Parathyroid adenoma (tissue), 2 donors: ENCODE measurements at regions not wholly inside any gene's neighbourhood (a gene's known extent, or its start where the extent isn't known, plus 50 kb on each side); places are given as distances from the start of the nearest gene placed in this dataset.

Experiments used
- H2AFZ ChIP-seq: fragments of 300-600 bp; sonication (generic); one replicate; pipeline ENCODE4 v1.7.0; 2017; ENCODE audit warnings: antibody characterized with exemption, mild to moderate bottlenecking
- H3K27ac ChIP-seq: fragments of 300-600 bp; sonication (generic); one replicate; pipeline ENCODE4 v1.7.0; 2017
- H3K27me3 ChIP-seq: fragments of 300-600 bp; sonication (generic); one replicate; pipeline ENCODE4 v1.7.0; 2017; ENCODE audit warnings: low read length; ENCODE audit not compliant: control insufficient read depth, insufficient read depth
- H3K36me3 ChIP-seq: fragments of 300-600 bp; sonication (generic); one replicate; pipeline ENCODE4 v1.7.0; 2017; ENCODE audit warnings: low read length; ENCODE audit not compliant: control insufficient read depth, insufficient read depth
- H3K4me1 ChIP-seq: fragments of 300-600 bp; sonication (generic); one replicate; pipeline ENCODE4 v1.7.0; 2017; ENCODE audit warnings: control low read depth
- H3K4me2 ChIP-seq: fragments of 300-600 bp; sonication (generic); one replicate; pipeline ENCODE4 v1.7.0; 2017; ENCODE audit warnings: low read length
- H3K4me3 ChIP-seq: fragments of 300-600 bp; sonication (generic); one replicate; pipeline ENCODE4 v1.7.0; 2017; ENCODE audit warnings: low read depth, low read length
- H3K79me2 ChIP-seq: fragments of 300-600 bp; sonication (generic); one replicate; pipeline ENCODE4 v1.7.0; 2017; ENCODE audit warnings: control low read depth
- H3K9ac ChIP-seq: fragments of 300-600 bp; sonication (generic); one replicate; pipeline ENCODE4 v1.7.0; 2017; ENCODE audit warnings: mild to moderate bottlenecking
- H3K9me3 ChIP-seq: fragments of 300-600 bp; sonication (generic); one replicate; pipeline ENCODE4 v1.7.0; 2017; ENCODE audit warnings: low read length; ENCODE audit not compliant: control insufficient read depth
- TF ChIP-seq, protein P1 (sequence below): fragments of 300-600 bp; sonication (generic); IDR thresholded peaks from one replicate; pipeline ENCODE4 v1.7.0; 2017; ENCODE audit warnings: antibody characterized with exemption, mild to moderate bottlenecking
- donor health status: primary hyperparathyroidism.

DNA sequence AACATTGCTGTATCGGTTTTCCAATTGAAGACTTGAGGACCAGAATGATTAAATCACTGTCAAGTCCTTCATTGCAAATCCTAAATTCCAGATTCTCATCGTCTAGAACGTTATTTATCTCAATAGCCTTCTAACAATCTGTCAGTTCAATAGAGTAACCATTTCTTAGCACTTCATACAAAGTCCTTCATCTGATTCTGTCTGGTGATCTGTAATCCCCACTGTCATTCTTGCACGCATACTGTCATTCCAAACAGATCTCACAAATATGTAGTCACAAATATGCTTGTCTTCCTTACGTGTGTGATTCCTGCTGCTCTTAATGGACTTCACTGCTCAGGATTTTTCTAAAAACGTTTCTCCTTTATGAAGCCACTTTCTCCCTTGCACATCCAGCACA, 1197.5 kb downstream of the EFNB2 start:
- H3K27ac ChIP-seq = no peak overlapping the region
- H3K36me3 ChIP-seq = no peaks in the 10 kb centered on the region
- H3K9ac ChIP-seq = no peak overlapping the region
- H3K27me3 ChIP-seq = no peaks in the 10 kb centered on the region
- TF ChIP-seq, protein P1, sequence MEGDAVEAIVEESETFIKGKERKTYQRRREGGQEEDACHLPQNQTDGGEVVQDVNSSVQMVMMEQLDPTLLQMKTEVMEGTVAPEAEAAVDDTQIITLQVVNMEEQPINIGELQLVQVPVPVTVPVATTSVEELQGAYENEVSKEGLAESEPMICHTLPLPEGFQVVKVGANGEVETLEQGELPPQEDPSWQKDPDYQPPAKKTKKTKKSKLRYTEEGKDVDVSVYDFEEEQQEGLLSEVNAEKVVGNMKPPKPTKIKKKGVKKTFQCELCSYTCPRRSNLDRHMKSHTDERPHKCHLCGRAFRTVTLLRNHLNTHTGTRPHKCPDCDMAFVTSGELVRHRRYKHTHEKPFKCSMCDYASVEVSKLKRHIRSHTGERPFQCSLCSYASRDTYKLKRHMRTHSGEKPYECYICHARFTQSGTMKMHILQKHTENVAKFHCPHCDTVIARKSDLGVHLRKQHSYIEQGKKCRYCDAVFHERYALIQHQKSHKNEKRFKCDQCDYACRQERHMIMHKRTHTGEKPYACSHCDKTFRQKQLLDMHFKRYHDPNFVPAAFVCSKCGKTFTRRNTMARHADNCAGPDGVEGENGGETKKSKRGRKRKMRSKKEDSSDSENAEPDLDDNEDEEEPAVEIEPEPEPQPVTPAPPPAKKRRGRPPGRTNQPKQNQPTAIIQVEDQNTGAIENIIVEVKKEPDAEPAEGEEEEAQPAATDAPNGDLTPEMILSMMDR = no peak
- H3K4me3 ChIP-seq = no peak overlapping the region
- H3K79me2 ChIP-seq = no peaks in the 10 kb centered on the region
- no peak overlapping the region for H3K4me2 ChIP-seq
- H3K9me3 ChIP-seq = no peaks in the 10 kb centered on the region
- no peaks in the 10 kb centered on the region for H3K4me1 ChIP-seq
- H2AFZ ChIP-seq = no peak overlapping the region

DNA sequence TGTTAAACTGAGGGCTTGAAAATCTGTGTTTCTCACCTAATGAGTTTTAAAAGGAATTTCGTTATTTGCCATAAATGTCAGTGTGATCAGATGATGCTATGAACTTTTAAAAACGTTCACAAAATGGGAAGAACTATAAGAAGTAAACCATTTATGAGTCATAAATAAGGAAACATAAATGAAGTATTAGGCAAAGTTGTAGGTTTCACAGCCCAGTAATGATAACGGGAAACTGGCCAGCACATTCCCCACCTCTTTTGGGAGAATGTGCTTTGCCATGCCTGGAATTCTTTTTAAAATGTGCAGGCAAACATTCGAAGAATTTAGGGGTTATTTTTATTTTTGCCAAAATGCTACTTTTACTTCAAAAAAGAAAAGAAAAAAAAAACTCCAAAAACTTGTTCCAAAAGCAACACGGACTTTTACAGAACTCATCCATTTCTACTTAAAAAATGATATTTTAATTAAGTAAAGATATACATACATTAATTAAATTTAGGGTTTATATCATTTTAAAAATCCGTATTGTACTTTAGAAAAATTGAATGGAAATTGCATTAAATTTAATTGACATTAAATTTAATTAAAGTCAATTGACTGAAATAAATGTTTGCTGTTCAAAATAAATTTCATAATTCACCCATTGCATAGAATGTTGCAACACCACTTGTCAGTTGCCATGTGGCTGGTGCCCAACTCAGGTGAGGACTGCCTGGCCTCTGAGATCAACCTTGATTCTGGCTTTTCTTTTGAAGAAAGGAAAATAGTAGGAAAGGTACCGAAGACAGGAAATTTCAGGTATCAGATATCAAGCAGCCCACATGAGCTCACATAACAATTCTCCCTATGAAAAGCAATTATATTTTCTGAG, 1198.5 kb downstream of the EFNB2 start:
- Histone ChIP-seq H3K9me3 (no peaks in the 10 kb centered on the region), H3K9ac (no peak overlapping the region), H2AFZ (no peak overlapping the region), H3K79me2 (no peaks in the 10 kb centered on the region), H3K4me2 (no peak overlapping the region), H3K27ac (no peak overlapping the region), H3K4me1 (no peaks in the 10 kb centered on the region), H3K36me3 (no peaks in the 10 kb centered on the region), H3K27me3 (no peaks in the 10 kb centered on the region), H3K4me3 (no peak overlapping the region)
- TF ChIP-seq, protein P1 = no peak

DNA sequence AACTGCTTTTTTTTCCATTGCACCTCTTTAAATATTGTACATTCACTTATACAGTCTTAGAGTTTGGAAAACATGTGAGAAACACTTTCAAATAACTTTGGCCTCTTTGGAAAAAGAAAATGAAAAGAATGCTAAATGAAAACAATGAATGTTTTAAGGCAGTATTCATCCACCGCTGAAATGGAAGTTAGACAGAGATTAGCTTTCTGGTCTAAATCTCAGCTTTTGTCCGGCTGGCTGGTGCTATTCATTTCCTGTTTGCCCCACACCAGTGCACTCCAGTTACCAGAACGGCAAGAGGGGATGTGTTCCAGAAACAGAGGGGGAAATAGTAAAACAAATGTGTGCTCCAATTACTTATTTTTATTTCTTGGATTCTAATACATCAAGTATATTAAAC, 1201.3 kb downstream of the EFNB2 start:
- TF ChIP-seq, protein P1 = no peak
- H3K36me3 ChIP-seq = no peaks in the 10 kb centered on the region
- H3K79me2 ChIP-seq = no peaks in the 10 kb centered on the region
- no peak overlapping the region for H3K4me2 ChIP-seq
- H3K4me1 ChIP-seq = no peaks in the 10 kb centered on the region
- H2AFZ ChIP-seq = no peak overlapping the region
- no peak overlapping the region for H3K4me3 ChIP-seq
- H3K9me3 ChIP-seq = no peaks in the 10 kb centered on the region
- no peak overlapping the region for H3K9ac ChIP-seq
- H3K27ac ChIP-seq = no peak overlapping the region
- H3K27me3 ChIP-seq = no peaks in the 10 kb centered on the region

DNA sequence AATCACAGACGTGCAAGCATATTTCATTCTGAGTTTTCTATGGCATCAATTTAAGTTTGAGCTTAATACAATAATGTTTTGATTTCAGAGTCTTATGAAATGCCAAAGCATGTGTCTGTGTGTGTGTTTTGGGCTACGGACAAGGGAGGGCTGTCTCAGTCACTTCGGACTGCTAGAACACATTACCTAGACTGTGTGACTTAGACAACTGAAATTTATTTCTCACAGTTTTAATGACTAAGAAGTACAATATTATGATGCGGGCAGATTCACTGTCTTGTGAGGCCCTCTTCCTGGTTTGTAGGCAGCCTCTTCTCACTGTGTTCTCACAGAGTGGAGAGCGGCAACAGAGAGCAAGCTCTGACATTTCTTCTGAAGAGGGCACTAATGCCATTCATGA, 1202.0 kb downstream of the EFNB2 start:
- TF ChIP-seq, protein P1 = no peak
- no peaks in the 10 kb centered on the region for H3K27me3 ChIP-seq
- H3K36me3 ChIP-seq = no peaks in the 10 kb centered on the region
- H3K79me2 ChIP-seq = no peaks in the 10 kb centered on the region
- H3K4me3 ChIP-seq = no peak overlapping the region
- no peaks in the 10 kb centered on the region for H3K9me3 ChIP-seq
- H3K27ac ChIP-seq = no peak overlapping the region
- no peak overlapping the region for H2AFZ ChIP-seq
- no peak overlapping the region for H3K9ac ChIP-seq
- no peak overlapping the region for H3K4me2 ChIP-seq
- H3K4me1 ChIP-seq = no peaks in the 10 kb centered on the region

DNA sequence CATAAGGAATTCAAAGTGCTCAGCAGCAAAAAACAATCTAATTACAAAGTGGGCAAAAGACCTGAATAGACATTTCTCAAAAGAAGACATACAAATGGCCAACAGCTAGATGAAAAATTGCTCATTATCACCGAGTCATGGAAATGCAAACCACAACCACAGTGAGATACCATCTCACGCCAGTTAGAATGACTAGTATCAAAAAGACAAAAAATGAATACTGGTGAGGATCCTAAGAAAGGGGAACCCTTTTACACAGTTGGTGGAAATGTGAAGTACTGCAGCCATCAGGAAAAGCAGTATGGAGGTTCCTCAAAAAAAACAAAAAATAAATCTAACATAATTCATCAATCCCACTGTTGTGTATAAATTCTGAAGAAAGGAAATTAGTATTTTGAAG, 1206.1 kb downstream of the EFNB2 start:
- Histone ChIP-seq H3K36me3 (no peaks in the 10 kb centered on the region), H2AFZ (no peak overlapping the region), H3K79me2 (no peaks in the 10 kb centered on the region), H3K9me3 (no peaks in the 10 kb centered on the region), H3K27me3 (no peaks in the 10 kb centered on the region), H3K4me3 (no peak overlapping the region), H3K9ac (no peak overlapping the region), H3K27ac (no peak overlapping the region), H3K4me1 (no peaks in the 10 kb centered on the region), H3K4me2 (no peak overlapping the region)
- TF ChIP-seq, protein P1 = no peak
